Right ventricle myocardium superior (tissue), 1 donor: ENCODE measurements at regions not wholly inside any gene's neighbourhood (a gene's known extent, or its start where the extent isn't known, plus 50 kb on each side); places are given as distances from the start of the nearest gene placed in this dataset.
"Not testable (repeated sequence)": the region's sequence is repeated elsewhere in the genome, so short reads cannot be mapped to it uniquely, and the experiment has no call there.

Experiments used
- ATAC-seq: fragments of 200-7000 bp; cut with Tn5 transposase; one replicate; pipeline ENCODE4 v1.9.1; 2020; ENCODE audit warnings: mild to moderate bottlenecking; ENCODE audit not compliant: poor library complexity
- DNase-seq: peaks from one replicate; pipeline ENCODE4 v3.0.0-alpha.2; 2020
- intact Hi-C: fragments of 100-400 bp; cut with DNase I; formaldehyde crosslinking; loops from one replicate; pipeline ENCODE4 v1.11.2; 2022
- donor health status: DM: no; HTN: yes; CAD: no; lungs with severe emphysema.

- intact Hi-C loops: no loop called here
- ATAC-seq (no peak), DNase-seq (no peak)
These were observed 245.9 kb upstream of the IRF2BP2 start for GRCh38 chr1:234855851-234856250.

- no peak for ATAC-seq
- intact Hi-C loops: no loop called here
- DNase-seq: no peak
These were observed 244.7 kb upstream of the IRF2BP2 start for GRCh38 chr1:234854645-234855039.

GRCh38 chr1:234853906-234854644, 244.1 kb upstream of the IRF2BP2 start:
- DNase-seq (no peak), ATAC-seq (no peak)
- intact Hi-C loops: no loop called here

- no peak for ATAC-seq
- no peak for DNase-seq
- intact Hi-C loops: no loop called here
These were observed 242.7 kb upstream of the IRF2BP2 start for GRCh38 chr1:234852659-234853058.

- ATAC-seq: peak; percentile 55
- intact Hi-C loops: no loop called here
- DNase-seq: no peak
These were observed 241.8 kb upstream of the IRF2BP2 start for GRCh38 chr1:234851450-234852438.

GRCh38 chr1:234849832-234850231, 239.9 kb upstream of the IRF2BP2 start:
- intact Hi-C loops: loop anchor here (10.0 kb wide), 1 partner anchor 355 kb away; no protein-coding TSS in a partner anchor
- ATAC-seq (no peak), DNase-seq (no peak)

- intact Hi-C loops: loop anchor here (10.0 kb wide), 1 partner anchor 354 kb away; no protein-coding TSS in a partner anchor
- peak; percentile 61 for ATAC-seq
- no peak for DNase-seq
These were observed 239.1 kb upstream of the IRF2BP2 start for GRCh38 chr1:234848972-234849649.

- not testable (repeated sequence) for ATAC-seq
- intact Hi-C loops: loop anchor here (10.0 kb wide), 1 partner anchor 352 kb away; no protein-coding TSS in a partner anchor
These were observed 236.8 kb upstream of the IRF2BP2 start for GRCh38 chr1:234846813-234847212.

GRCh38 chr1:234845836-234846235, 235.9 kb upstream of the IRF2BP2 start:
- no peak for DNase-seq
- intact Hi-C loops: loop anchor here (10.0 kb wide), 1 partner anchor 351 kb away; no protein-coding TSS in a partner anchor
- no peak for ATAC-seq

More at GRCh38 chr1:234846813-234847212, 236.8 kb upstream of the IRF2BP2 start:
- not testable (repeated sequence) for DNase-seq

- DNase-seq: no peak
- ATAC-seq: no peak
- intact Hi-C loops: loop anchor here (10.0 kb wide), 1 partner anchor 350 kb away; no protein-coding TSS in a partner anchor
These were observed 235.2 kb upstream of the IRF2BP2 start for GRCh38 chr1:234845097-234845660.

- DNase-seq (no peak), ATAC-seq (no peak)
- intact Hi-C loops: loop anchor here (10.0 kb wide), 1 partner anchor 350 kb away; no protein-coding TSS in a partner anchor
These were observed 234.6 kb upstream of the IRF2BP2 start for GRCh38 chr1:234844479-234845031.

- intact Hi-C loops: loop anchor here (10.0 kb wide), 1 partner anchor 349 kb away; no protein-coding TSS in a partner anchor
- DNase-seq: no peak
- no peak for ATAC-seq
These were observed 234.0 kb upstream of the IRF2BP2 start for GRCh38 chr1:234843946-234844345.

GRCh38 chr1:234842726-234843641, 233.0 kb upstream of the IRF2BP2 start:
- intact Hi-C loops: loop anchor here (10.0 kb wide), 1 partner anchor 348 kb away; no protein-coding TSS in a partner anchor
- DNase-seq: peak; percentile 81
- peak; percentile 73 for ATAC-seq

- DNase-seq (peak; percentile 47), ATAC-seq (peak; percentile 67)
- intact Hi-C loops: loop anchor here (10.0 kb wide), 1 partner anchor 347 kb away; no protein-coding TSS in a partner anchor
These were observed 231.8 kb upstream of the IRF2BP2 start for GRCh38 chr1:234841710-234842231.

- intact Hi-C loops: loop anchor here (10.0 kb wide), 1 partner anchor 346 kb away; no protein-coding TSS in a partner anchor
- no peak for DNase-seq
- no peak for ATAC-seq
These were observed 231.3 kb upstream of the IRF2BP2 start for GRCh38 chr1:234841281-234841680.

- intact Hi-C loops: loop anchor here (10.0 kb wide), 1 partner anchor 346 kb away; no protein-coding TSS in a partner anchor
- ATAC-seq: no peak
- DNase-seq: no peak
These were observed 230.9 kb upstream of the IRF2BP2 start for GRCh38 chr1:234840843-234841242.
